ENCODE measurements at regions not wholly inside any gene's neighbourhood (a gene's known extent, or its start where the extent isn't known, plus 50 kb on each side); places are given as distances from the start of the nearest gene placed in this dataset.

DNA sequence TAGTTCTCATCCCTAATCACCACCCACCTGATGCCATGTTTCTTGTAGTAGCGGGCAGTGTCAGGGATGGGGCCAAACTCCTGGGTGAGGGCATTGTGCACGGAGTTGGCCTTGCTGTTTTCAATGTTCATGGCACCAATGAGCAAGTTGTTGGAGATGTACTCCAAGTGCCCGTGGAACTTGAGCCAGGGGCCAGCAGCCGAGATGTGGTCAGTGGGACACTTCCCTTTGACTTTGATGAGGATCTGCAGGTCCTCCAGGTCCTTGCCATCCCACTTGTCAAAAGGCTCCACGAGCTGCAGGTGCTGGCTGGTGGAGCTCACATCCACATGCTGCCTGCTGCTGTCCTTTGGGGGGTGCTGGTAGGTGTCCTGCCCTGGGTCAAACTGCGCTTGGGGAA lies 162.2 kb upstream of the SV2C start:
- ChIA-PET CTCF (no interaction called here), RAD21 (ENCODE audit: unreplicated experiment) (no interaction called here), POLR2A (no interaction called here), SMC1A (ENCODE audit: uncharacterized antibody, unreplicated experiment) (interaction anchor here (1.1 to 1.2 kb wide), 3 partner anchors 10 to 127 kb away, joined by 3 to 4 read pairs (median 4); no protein-coding TSS in a partner anchor)
- Histone ChIP-seq H3K9ac (ENCODE audit: control insufficient read depth, insufficient read depth, low read length) (no peak overlapping the region), H4K20me1 (ENCODE audit: control insufficient read depth, insufficient read depth) (no peaks in the 10 kb centered on the region), H3K79me2 (ENCODE audit: control insufficient read depth, insufficient read depth, low read length) (no peaks in the 10 kb centered on the region), H3K36me3 (ENCODE audit: control insufficient read depth in 2 of 2, insufficient read depth in 2 of 2, low read length in 1 of 2) (no peaks in the 10 kb centered on the region), H2AFZ (ENCODE audit: control insufficient read depth, low read depth, low read length) (no peak overlapping the region), H3K4me1 (ENCODE audit: control insufficient read depth, insufficient read depth, low read length) (no peaks in the 10 kb centered on the region), H3K27me3 (replicated peaks in 1 of 2; ENCODE audit: control insufficient read depth in 2 of 2, insufficient read depth in 2 of 2, low read length in 1 of 2) (no peaks in the 10 kb centered on the region), H3K9me3 (replicated peaks; ENCODE audit: control insufficient read depth, insufficient read depth, low read length) (no peaks in the 10 kb centered on the region; the same call in 2 of the 3 replicates), H3K4me2 (ENCODE audit: control insufficient read depth, insufficient read depth) (no peak overlapping the region), H3K4me3 (no peak overlapping the region), H3K27ac (ENCODE audit: control insufficient read depth, insufficient read depth) (no peak overlapping the region)
- ATAC-seq (no peak), DNase-seq (ENCODE audit: low read depth, low spot score) (no peak), FAIRE-seq (no peak)
- in situ Hi-C loops (cut with MboI) (no loop called here), intact Hi-C loops (cut with micrococcal nuclease; ENCODE audit: unreplicated experiment) (no loop called here)
- WGBS (ENCODE audit: insufficient coverage, insufficient replicate concordance, low lambda C conversion rate, missing lambda C conversion rate), result 20% methylated on average over 6 of the region's 6 CpGs
- BruUV-seq (replicated peaks), result no TSS peak
- TF ChIP-seq KDM1A (IDR thresholded peaks at IDR 0.05; ENCODE audit: borderline replicate concordance) (no peak), CBX3 (IDR thresholded peaks at IDR 0.05; ENCODE audit: borderline replicate concordance, low read depth) (no peak)

DNA sequence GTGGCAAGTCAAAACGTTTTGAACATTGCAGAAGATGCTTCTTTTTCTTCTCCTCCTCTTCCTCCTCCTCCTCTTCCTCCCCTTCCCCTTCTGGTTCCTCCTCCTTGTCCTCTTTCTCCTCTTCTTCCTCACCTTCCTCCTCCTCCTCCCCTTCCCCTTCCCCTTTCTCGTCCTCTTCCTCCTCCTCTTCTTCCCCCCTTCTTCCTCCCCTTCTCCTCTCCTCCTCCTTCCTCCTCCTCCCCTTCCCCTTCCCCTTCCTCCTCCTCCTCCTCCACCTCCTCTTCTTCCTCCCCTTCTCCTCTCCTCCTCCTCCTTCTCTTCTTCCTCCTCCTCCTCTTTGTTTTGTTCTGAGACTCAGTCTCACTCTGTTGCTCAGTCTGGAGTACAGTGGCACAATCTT lies 167.0 kb upstream of the SV2C start:
- no TSS peak for BruUV-seq (replicated peaks)
- intact Hi-C loops (cut with micrococcal nuclease; ENCODE audit: unreplicated experiment) (no loop called here), in situ Hi-C loops (cut with MboI) (no loop called here)
- 0% methylated on average over 2 of the region's 2 CpGs for WGBS (ENCODE audit: insufficient coverage, insufficient replicate concordance, low lambda C conversion rate, missing lambda C conversion rate)
- ATAC-seq, result no peak
- Histone ChIP-seq H3K4me3 (no peak overlapping the region), H3K27me3 (replicated peaks in 1 of 2; ENCODE audit: control insufficient read depth in 2 of 2, insufficient read depth in 2 of 2, low read length in 1 of 2) (no peaks in the 10 kb centered on the region), H3K4me2 (ENCODE audit: control insufficient read depth, insufficient read depth) (no peak overlapping the region), H3K27ac (ENCODE audit: control insufficient read depth, insufficient read depth) (no peak overlapping the region), H4K20me1 (ENCODE audit: control insufficient read depth, insufficient read depth) (no peaks in the 10 kb centered on the region), H3K4me1 (ENCODE audit: control insufficient read depth, insufficient read depth, low read length) (no peaks in the 10 kb centered on the region), H3K79me2 (ENCODE audit: control insufficient read depth, insufficient read depth, low read length) (no peaks in the 10 kb centered on the region), H2AFZ (ENCODE audit: control insufficient read depth, low read depth, low read length) (no peak overlapping the region), H3K36me3 (ENCODE audit: control insufficient read depth in 2 of 2, insufficient read depth in 2 of 2, low read length in 1 of 2) (no peaks in the 10 kb centered on the region), H3K9me3 (replicated peaks; ENCODE audit: control insufficient read depth, insufficient read depth, low read length) (no peaks in the 10 kb centered on the region; the same call in 2 of the 3 replicates), H3K9ac (ENCODE audit: control insufficient read depth, insufficient read depth, low read length) (no peak overlapping the region)
- TF ChIP-seq ZZZ3 (IDR thresholded peaks at IDR 0.05; ENCODE audit: control insufficient read depth, insufficient read length, low read depth) (no peak), CEBPB (IDR thresholded peaks at IDR 0.05; ENCODE audit: borderline replicate concordance in 1 of 2, low read depth in 2 of 2, low read length in 2 of 2) (no peak), HDAC2 (IDR thresholded peaks at IDR 0.05) (no peak)
- TF ChIP-seq, protein P1, sequence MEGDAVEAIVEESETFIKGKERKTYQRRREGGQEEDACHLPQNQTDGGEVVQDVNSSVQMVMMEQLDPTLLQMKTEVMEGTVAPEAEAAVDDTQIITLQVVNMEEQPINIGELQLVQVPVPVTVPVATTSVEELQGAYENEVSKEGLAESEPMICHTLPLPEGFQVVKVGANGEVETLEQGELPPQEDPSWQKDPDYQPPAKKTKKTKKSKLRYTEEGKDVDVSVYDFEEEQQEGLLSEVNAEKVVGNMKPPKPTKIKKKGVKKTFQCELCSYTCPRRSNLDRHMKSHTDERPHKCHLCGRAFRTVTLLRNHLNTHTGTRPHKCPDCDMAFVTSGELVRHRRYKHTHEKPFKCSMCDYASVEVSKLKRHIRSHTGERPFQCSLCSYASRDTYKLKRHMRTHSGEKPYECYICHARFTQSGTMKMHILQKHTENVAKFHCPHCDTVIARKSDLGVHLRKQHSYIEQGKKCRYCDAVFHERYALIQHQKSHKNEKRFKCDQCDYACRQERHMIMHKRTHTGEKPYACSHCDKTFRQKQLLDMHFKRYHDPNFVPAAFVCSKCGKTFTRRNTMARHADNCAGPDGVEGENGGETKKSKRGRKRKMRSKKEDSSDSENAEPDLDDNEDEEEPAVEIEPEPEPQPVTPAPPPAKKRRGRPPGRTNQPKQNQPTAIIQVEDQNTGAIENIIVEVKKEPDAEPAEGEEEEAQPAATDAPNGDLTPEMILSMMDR (IDR thresholded peaks at IDR 0.05 in 2 of 3, conservative IDR thresholded peaks at IDR 0.05 in 1 of 3; ENCODE audit: control insufficient read depth in 2 of 3, extremely low read depth in 1 of 3, insufficient read depth in 1 of 3, low read depth in 3 of 3, low read length in 3 of 3), result no peak
- no peak for FAIRE-seq
- POLR2A ChIA-PET, result no interaction called here
- SMC1A ChIA-PET (ENCODE audit: uncharacterized antibody, unreplicated experiment), result no interaction called here
- DNase-seq (ENCODE audit: low read depth, low spot score), result no peak
- CTCF ChIA-PET, result no interaction called here
- RAD21 ChIA-PET (ENCODE audit: unreplicated experiment), result no interaction called here
